ENCODE measurements at regions not wholly inside any gene's neighbourhood (a gene's known extent, or its start where the extent isn't known, plus 50 kb on each side); places are given as distances from the start of the nearest gene placed in this dataset.
"Not testable (repeated sequence)": the region's sequence is repeated elsewhere in the genome, so short reads cannot be mapped to it uniquely, and the experiment has no call there.

DNA sequence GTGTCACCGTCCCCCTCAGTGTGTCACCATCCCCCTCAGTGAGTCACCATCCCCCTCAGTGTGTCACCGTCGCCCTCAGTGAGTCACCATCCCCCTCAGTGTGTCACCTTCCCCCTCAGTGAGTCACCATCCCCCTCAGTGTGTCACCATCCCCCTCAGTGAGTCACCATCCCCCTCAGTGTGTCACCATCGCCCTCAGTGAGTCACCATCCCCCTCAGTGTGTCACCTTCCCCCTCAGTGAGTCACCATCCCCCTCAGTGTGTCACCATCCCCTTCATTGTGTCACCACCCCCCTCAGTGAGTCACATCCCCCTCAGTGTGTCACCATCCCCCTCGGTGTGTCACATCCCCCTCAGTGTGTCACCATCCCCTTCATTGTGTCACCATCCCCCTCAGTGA, 486.1 kb upstream of the SALL3 start:
- not testable (repeated sequence) for DNase-seq

DNA sequence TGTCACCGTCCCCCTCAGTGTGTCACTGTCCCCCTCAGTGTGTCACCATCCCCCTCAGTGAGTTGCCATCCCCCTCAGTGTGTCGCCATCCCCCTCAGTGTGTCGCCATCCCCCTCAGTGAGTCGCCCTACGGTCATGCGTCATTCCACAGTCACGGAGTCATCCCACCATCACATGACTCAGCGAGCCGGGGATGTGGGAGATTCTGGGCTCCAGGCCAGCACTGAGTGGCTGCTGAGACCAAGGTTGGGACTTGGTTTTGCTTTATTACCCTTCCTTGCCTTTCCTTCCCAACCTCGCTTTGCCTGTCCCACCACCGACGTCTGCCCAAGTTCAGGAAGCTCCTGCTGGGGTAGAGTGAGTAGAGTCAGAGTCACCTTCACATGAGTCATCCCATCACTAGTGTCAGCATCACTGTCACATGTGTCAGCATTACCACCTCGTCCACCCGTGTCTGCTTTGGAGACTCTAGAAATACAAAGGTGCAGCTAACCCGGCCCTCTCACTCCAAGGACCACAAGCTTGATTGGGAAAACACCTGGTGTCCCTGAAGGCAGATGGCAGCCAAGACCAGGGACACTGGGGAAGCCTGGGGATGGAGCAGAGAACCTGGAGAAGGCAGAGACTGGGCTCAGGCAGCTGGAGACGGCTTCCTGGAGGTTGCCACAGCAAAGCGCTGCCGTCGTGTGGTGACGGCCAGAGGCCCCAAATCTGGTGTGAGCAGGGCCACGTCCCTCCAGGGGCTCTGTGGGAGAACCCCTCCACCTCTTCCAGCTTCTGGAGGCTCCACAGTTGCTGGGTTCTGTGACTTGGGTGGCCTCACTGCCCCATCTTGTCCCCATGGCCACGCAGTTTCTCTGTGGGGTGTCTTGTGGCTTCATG, 485.2 kb upstream of the SALL3 start:
- no peak for DNase-seq

DNA sequence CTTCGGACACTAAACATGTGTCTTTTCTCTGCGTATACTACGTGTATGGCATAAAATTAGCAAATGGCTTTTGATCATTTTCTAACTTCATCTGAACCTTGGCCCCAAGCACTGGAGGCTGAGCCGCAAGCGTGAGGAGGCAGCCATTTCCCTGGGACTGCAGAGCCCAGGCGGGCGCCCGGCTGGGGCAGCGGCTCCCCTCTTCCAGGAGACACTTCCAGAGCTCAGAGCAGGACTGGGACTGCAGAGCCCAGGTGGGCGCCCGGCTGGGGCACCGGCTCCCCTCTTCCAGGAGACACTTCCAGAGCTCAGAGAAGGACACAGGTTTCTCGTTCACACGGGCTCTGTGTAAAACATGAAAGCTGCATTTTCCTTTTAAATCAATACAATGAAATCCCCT, 484.1 kb upstream of the SALL3 start:
- DNase-seq = no peak

DNA sequence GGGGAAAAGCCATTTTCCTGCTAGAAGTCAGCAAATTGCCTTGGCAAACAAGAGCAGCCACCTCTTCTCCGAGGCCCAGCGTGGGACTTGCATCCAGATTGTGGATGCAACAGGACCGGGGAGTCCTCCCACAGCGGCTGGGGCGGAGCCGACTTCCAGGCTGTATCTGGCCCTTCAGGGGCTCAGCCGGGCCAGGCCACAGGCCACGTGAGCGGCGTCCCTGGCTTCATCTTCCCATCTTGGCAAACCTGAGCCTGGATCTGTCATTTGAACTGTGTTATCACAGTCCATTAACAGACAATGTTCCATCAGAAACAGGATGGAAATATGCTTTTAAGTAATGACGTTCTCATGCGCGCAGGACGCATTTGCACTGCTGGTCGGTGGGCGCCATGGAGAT, 483.5 kb upstream of the SALL3 start:
- DNase-seq = no peak

DNA sequence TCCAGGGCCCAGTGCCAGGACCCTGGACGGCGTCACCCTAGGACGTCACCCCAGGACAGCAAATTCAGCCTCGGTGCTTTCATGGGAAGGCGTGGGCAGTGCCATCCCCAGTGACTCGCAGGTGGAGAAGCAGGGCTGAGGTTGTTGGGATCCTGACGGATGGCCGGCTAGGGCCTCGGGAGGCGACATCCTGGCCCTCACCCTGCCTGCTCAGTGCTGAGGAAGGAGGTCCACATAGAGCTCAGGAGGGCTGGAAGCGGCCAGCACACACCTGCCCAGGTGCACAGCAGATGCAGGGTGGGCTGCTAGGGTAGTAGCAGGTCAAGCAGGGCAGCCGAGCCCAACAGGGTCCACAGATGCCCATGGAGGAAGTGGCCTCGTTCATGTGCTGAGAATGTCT, 482.0 kb upstream of the SALL3 start:
- DNase-seq = no peak

DNA sequence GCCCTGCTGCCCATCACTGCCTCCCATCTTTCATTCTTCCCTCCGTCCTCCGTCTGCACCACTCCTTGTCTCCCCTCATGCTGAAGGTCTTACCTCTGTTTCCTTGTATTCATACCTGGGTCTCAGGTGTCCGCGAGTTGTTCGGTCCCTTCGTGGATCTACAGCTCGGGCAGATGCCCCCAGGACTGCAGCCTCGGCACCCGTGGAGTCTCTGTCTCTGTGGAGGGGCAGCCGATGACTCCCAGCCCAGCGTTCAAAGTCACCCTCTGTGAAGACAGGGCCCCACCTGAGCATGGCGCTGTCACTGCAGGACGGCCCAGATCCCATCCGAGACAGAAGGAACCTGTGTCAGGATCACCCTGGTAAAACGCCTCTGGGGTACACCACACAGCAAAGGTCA, 480.0 kb upstream of the SALL3 start:
- no peak for DNase-seq

DNA sequence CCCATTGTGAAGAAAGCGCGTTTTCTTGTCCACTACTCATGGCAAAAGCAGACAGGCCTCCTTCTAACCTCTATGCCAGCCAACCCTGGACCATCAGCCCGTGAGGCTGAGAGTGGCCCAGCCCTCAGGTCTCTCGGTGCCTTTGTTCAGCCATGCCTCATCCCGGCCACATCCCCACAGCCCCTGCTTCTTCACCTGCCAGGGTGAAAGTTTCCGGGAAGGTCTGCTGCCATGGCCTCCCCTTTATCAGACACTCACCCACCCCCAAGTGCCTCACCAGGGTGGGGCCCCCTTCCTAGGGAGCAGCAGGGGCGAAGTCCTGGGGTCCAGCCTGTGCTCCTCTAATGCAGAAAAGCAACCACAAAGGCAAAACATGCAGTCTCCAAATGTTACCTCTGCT, 478.4 kb upstream of the SALL3 start:
- no peak for DNase-seq

DNA sequence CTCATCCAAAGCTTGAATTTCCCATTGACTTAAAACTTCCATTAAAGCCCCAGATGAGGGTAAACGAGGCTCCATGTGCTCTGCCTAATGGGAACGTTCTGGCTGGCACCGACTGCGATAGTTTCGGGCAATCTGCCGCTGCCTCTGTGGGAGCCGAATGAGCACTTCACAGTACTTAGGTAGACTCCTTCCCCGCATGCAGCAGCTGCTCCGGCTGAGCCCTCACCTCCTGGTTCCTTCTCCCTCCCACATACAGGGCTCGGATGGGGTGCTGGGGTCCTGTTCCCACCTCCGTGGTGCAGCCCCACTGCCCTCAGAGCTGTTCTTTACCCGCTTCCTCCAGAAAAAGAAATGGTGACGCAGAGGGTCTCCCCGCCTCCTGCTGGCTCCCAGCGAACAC, 476.5 kb upstream of the SALL3 start:
- DNase-seq = no peak

DNA sequence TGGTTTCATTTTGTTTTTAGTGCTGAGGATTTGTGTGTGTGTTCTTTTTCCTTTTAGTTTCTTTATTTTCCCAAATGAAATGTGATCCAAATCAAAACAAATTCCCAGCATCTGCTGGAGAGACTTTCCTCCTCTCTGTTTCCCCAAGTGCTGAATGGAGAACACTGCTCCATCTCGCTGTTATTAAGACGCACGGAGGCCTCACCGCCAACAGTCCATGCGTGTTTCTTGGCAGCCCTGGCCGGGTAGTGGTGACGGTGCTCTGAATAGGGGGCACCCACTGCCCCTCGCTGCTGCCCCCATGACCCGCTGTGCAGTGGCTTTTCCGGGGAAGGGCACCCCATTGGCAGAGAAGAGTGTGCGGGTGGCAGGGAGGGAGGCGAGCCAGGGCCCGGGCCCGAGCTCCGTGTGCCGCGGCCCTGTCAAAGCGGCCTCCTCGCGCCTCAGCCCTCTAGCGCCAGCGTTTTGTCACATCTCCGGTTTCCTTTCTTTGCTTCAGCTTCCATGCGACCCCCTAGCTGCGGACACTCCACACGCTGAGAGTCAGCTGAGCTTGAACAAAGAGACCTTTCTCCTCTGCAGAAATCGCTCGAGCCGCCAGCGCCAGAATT, 473.7 kb upstream of the SALL3 start:
- DNase-seq = no peak

DNA sequence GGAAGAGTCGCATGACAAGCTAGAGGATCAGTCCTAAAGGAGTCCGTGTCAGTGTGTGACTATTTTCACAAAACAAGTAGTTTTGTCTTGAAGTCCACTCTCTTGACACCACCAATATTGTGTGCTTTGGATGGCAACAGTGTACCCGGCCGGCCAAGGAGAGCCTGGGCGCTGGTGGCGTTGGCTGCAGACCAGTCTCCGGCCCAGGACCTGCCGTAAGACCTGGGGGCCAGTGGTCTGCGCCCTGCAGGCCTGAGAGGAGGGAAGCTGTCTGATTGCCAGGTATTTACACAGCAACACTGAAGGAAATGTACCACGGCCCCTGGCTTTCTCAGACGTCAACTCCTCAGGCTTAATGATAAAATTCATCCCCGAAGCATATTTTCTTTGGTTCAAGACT, 472.4 kb upstream of the SALL3 start:
- DNase-seq = no peak

DNA sequence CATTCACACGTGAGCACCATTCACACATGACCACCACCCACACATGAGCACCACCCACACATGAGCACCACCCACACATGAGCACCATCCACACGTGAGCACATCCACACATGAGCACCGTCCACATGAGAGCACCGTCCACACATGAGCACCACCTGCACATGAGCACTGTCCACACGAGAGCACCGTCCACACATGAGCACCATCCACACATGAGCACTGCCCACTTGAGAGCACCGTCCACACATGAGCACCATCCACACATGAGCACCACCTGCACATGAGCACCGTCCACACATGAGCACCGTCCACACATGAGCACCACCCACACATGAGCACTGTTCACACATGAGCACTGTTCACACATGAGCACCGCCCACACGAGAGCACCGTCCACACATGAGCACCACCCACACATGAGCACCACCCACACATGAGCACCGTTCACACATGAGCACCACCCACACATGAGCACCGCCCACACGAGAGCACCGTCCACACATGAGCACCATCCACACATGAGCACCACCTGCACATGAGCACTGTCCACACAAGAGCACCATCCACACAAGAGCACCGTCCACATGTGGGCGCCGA, 471.3 kb upstream of the SALL3 start:
- DNase-seq = not testable (repeated sequence)

DNA sequence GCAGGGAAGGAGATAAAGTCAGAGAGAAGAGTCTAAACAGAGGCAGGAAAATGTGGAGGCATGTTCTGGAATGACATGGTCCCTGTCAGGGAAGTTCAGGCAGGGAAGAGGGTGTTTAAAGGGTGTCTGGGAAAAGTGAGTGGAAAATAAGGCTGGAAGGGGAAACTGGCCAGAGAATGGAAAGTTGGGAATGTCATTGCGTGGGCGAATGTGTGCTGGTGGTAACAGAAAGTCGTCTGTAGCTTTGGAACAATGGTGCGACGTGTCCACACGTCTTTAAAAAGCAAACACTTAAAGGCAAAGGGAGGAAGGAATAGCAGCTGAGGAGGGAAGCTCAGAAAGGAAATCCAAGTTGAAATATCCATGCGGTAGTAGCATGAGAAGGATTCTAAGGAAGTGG, 469.5 kb upstream of the SALL3 start:
- DNase-seq = no peak

DNA sequence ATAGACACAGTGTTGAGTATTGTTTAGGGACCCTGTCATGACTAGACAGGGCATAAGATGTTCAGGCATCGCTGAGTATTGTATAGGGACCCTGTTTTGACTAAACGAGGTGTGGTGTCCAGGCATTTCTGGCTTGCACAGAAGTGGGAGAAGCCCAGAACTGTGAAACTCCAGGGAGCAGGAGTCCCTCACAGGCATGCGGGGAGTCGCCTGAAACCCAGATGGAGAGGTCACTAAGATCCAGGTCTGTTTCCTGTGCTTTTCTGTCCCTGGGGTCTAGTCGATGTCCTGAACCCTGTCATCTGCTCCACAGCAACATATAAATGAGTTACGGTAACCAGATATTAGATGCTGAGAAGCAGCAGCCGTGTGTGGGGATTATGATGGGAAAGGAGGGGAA, 469.0 kb upstream of the SALL3 start:
- DNase-seq = no peak

DNA sequence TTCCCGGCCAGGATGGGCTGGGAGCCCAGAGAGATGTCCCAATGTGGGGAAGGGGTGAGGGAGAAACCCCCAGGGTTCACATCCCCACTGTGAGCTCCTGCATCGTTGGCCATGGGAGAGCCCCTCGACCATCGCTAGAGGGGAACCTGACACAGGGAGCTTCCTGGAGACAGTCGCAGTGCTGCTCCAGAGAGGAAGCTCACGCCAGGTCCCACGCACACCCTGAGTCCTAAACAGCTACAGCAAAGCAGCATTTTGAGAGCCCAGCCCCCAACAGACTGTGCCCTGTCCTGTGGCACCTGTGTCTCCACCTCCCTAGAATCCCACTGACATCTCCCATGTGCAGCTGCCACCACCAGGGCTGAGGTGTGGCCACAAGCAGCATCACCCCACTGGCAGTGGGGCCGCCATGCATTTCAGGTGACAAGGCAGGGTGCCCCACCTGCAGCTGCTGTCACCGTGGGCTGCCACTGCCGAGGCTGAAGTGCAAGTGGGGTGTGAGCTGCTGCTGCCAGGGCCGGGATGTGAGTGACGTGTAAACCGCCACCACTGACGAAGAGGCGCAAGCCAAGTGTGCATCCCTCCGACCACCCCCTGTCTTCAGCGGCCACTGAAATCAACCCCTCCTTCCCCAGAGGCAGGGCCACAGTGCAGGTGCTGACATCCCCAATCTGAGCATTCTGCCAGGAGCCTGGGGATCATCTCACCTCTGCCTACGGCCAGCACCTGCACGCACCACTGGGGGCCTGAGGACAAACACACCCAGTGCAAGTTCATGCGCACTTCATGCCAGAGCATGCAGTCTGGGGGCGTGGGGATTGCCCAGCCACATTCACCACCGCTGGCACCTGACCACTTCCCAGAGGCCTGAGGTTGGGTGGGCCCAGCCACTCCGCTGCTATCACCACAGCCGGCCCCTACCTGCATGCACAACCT, 467.7 kb upstream of the SALL3 start:
- no peak for DNase-seq

DNA sequence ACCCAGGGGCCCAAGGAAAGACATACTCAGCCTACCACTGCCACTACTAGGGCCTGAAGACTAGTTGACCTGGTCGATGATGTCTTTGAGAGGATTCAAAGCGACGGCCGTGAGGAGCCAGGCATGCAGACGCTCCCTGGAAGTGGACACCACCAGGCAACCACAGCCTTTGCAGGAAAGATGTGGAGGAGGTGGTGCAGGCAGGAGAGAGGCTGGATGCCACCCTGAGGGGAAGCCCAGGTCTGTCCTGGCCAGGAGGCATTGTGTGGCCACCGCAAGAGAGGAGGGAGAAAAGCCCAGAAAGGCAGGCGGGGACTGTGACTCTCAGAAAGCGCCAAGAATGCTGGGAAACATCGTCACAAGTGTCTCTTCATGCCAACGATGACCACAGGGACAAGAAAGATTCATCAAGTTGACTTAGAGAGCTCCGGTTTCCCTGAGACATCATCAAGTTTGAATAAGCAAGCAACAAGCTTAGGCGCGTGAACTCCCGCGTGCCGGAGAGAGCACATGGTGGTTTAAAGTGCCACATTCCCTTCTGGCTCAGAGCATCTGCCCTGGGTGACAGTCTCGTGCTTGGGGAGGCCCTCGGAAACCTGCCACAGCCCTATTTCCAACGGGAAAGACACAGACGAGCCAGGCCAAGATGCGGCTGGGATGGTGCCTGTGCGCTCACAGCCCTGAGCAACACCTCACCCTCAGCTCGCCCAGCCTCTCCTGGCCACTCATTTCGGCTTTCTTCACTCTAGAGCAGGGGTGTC, 464.5 kb upstream of the SALL3 start:
- DNase-seq = no peak

DNA sequence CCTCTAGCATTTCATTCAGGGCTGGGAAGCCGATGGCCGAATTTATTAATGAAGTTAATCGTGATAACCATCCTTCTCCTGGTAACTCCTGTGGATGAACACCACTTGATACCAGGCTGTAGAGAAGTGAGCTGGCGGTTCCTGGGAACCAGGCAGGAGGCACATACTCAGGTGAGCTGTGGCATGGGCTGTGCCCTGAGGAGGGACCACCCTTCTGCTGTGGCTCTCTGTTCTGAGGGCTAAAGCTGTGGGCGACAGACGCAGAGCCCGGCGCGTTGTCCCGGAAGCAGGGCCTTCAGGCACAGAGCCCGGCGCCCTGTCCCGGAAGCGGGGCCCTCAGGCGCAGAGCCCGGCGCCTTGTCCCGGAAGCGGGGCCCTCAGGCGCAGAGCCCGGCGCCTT, 462.3 kb upstream of the SALL3 start:
- no peak for DNase-seq

DNA sequence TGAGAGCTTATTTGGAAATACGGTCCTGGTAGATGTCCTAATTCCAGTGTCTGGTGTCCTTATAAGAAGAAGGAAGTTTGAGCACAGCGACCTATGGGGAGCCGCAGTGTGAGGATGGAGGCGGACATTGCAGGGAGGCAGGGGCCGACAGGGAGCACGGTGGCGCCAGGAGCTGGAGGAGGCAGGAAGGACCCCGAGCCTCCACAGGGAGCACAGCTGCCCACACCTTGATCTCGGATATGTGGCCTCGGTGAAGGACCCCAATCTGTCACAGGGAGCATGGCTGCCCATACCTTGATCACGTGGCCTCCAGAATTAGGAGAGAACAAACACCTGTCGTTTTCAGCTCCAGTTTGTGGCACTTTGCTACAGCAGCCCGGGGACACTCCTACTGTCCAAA, 461.6 kb upstream of the SALL3 start:
- DNase-seq = no peak

DNA sequence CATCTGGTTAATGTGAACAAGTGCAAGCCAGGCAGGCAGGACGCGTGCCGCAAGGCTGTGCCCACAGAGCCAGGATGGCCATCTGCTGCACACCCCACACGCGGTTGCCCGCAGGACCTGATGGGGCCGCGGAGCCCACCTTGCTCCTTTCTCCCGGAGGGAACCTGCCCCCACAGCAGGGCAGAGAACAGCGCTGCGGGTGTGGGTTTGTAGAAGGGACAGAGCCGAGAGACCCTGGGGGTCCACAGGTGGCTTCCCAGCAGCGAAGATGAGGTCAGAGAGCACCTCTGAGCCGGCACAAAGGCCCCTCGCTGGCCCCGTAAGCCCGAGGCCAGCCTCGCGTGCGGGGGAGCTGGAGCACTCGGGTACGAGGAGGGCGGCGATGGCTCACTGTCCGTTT, 460.8 kb upstream of the SALL3 start:
- no peak for DNase-seq

DNA sequence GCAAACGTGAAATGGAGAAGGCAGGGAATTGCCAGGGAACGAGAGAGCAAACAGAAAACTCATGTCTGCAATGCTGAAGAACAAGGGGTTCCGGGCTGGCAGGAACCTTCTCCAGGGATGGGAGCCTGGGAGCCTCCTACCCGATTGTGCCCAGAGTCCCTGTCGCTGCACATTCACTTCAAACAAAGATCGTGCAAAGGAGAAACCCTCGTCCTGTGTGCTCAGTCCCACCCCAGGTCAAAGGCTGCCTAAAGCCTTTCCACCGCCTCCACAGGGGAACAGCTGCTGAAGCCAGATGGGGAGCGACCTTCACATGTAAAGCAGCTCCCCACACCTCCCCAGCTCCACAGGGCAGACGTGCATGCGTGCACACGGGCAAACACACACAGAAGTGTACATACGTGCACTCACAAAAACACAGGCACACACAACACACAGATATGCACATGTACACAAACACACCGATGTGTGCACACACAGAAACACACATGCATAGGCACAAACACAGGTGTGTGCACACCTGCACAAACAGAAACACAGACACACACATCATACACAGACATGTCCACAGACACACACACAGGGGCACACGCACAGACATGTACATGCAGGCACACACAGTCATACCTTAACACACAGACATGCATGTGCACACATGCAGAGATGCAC, 460.1 kb upstream of the SALL3 start:
- DNase-seq = no peak

DNA sequence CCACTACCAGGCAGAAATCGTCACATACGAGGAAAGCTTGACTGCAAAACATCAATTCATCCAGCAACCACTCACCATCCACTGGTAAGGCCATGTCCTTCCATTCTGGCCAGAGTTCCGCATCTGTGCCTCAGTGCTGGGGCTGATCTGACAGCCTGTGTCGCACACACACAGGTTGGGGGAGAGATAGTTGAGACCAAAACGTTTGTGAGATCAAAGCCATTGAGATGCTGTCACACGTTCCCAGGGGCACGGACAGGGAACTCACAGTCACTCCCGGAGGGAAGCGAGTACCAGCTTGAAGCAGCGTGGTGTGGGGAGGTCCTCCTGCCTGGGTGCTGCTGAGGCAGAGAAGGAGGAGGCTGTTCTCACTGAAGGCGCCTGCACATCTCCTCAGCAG, 458.5 kb upstream of the SALL3 start:
- DNase-seq = no peak

DNA sequence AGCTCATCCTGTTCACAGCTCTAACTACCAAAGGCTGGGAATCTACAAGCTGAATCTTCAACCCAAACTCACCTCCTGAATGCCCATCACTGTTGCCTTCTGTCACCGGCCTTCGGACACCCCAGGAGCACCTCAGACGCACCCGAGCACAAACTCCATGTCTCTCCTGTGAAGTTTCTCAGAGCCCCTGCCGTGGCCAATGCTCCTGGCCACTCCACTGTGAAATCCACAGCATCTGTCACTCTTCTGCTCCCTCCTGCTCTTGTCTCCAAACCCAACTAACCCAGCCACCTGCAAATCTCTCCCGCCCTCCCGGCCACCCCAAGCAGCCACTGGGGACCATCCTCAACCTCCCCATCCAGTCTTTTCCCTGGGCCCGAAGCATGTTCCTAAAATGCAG, 457.9 kb upstream of the SALL3 start:
- DNase-seq = no peak

DNA sequence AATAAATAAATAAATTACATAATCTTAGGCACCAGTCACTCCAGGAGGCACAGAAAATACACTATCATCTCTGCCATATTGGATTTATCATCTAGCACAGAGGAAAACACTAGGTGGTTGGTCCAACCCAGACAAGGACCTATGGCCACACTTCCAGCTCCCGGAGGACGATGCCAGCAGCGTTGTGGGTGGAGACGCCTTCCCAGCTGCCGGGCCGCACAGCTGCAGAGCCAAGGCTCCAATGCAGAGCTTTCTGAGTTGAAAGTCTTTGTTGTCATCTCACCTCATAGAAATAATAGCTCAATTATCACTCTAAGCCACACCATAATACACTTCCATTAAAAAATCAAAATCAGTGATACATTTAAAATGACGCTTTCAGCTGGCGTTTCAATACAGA, 457.1 kb upstream of the SALL3 start:
- no peak for DNase-seq
